Hepatocyte (in vitro differentiated cells): ENCODE measurements at regions not wholly inside any gene's neighbourhood (a gene's known extent, or its start where the extent isn't known, plus 50 kb on each side); places are given as distances from the start of the nearest gene placed in this dataset.
"Not testable (repeated sequence)": the region's sequence is repeated elsewhere in the genome, so short reads cannot be mapped to it uniquely, and the experiment has no call there.

Experiments
- CTCF ChIP-seq: fragments of 200-600 bp; sonication (generic); IDR thresholded peaks from 2 replicates; pipeline ENCODE4 v1.5.1; 2016; ENCODE audit warnings: antibody characterized with exemption, mild to moderate bottlenecking; ENCODE audit not compliant: poor library complexity
- EZH2 ChIP-seq: fragments of 200-600 bp; sonication (generic); IDR thresholded peaks from 2 replicates; pipeline ENCODE4 v1.6.1; 2016; ENCODE audit warnings: antibody characterized with exemption, mild to moderate bottlenecking, borderline replicate concordance
- EZH2phosphoT487 ChIP-seq: fragments of 200-600 bp; sonication (generic); IDR thresholded peaks from one replicate; pipeline ENCODE4 v1.6.1; 2018; ENCODE audit warnings: antibody characterized with exemption, mild to moderate bottlenecking, low read depth, moderate library complexity; ENCODE audit not compliant: unreplicated experiment, severe bottlenecking

- TF ChIP-seq CTCF, EZH2phosphoT487, EZH2: not testable (repeated sequence)
Measured at GRCh38 chr17:22099633-22100032, 407.3 kb downstream of the KCNJ18 start.
